ENCODE measurements at regions not wholly inside any gene's neighbourhood (a gene's known extent, or its start where the extent isn't known, plus 50 kb on each side); places are given as distances from the start of the nearest gene placed in this dataset.

GRCh38 chr14:29310757-29311156 is 544.2 kb downstream of the FOXG1 start:
- DNase-seq, result no peak
- in situ Hi-C loops (cut with MboI; ENCODE audit: low pct_unique_long_range_greater_than_20kb, low sequenced_read_pairs), result no loop called here

GRCh38 chr14:29311983-29312382 is 545.4 kb downstream of the FOXG1 start:
- in situ Hi-C loops (cut with MboI; ENCODE audit: low pct_unique_long_range_greater_than_20kb, low sequenced_read_pairs), result no loop called here
- no peak for DNase-seq

- no peak for DNase-seq
- in situ Hi-C loops (cut with MboI; ENCODE audit: low pct_unique_long_range_greater_than_20kb, low sequenced_read_pairs), result no loop called here
These were observed 550.3 kb downstream of the FOXG1 start for GRCh38 chr14:29316936-29317335.

GRCh38 chr14:29317423-29317822 is 550.8 kb downstream of the FOXG1 start:
- DNase-seq, result no peak
- in situ Hi-C loops (cut with MboI; ENCODE audit: low pct_unique_long_range_greater_than_20kb, low sequenced_read_pairs), result no loop called here

GRCh38 chr14:29320286-29320685 is 553.7 kb downstream of the FOXG1 start:
- DNase-seq, result no peak
- in situ Hi-C loops (cut with MboI; ENCODE audit: low pct_unique_long_range_greater_than_20kb, low sequenced_read_pairs), result no loop called here

- in situ Hi-C loops (cut with MboI; ENCODE audit: low pct_unique_long_range_greater_than_20kb, low sequenced_read_pairs), result no loop called here
- no peak for DNase-seq
These were observed 555.1 kb downstream of the FOXG1 start for GRCh38 chr14:29321646-29322045.

GRCh38 chr14:29339494-29340172 is 573.0 kb downstream of the FOXG1 start:
- in situ Hi-C loops (cut with MboI; ENCODE audit: low pct_unique_long_range_greater_than_20kb, low sequenced_read_pairs), result no loop called here
- no peak for DNase-seq

GRCh38 chr14:29348504-29348903 is 579.1 kb downstream of the PRKD1 start:
- DNase-seq, result no peak
- in situ Hi-C loops (cut with MboI; ENCODE audit: low pct_unique_long_range_greater_than_20kb, low sequenced_read_pairs), result no loop called here

- in situ Hi-C loops (cut with MboI; ENCODE audit: low pct_unique_long_range_greater_than_20kb, low sequenced_read_pairs), result no loop called here
- no peak for DNase-seq
These were observed 577.2 kb downstream of the PRKD1 start for GRCh38 chr14:29350496-29350895.

- in situ Hi-C loops (cut with MboI; ENCODE audit: low pct_unique_long_range_greater_than_20kb, low sequenced_read_pairs), result no loop called here
- DNase-seq, result no peak
These were observed 575.5 kb downstream of the PRKD1 start for GRCh38 chr14:29351996-29352705.

GRCh38 chr14:29352706-29353080 is 575.0 kb downstream of the PRKD1 start:
- no peak for DNase-seq

GRCh38 chr14:29353513-29353912 is 574.1 kb downstream of the PRKD1 start:
- DNase-seq, result no peak
- in situ Hi-C loops (cut with MboI; ENCODE audit: low pct_unique_long_range_greater_than_20kb, low sequenced_read_pairs), result no loop called here

More at GRCh38 chr14:29352706-29353080, 575.0 kb downstream of the PRKD1 start:
- in situ Hi-C loops (cut with MboI; ENCODE audit: low pct_unique_long_range_greater_than_20kb, low sequenced_read_pairs), result no loop called here

- in situ Hi-C loops (cut with MboI; ENCODE audit: low pct_unique_long_range_greater_than_20kb, low sequenced_read_pairs), result no loop called here
- no peak for DNase-seq
These were observed 573.2 kb downstream of the PRKD1 start for GRCh38 chr14:29354486-29354885.

- no peak for DNase-seq
- in situ Hi-C loops (cut with MboI; ENCODE audit: low pct_unique_long_range_greater_than_20kb, low sequenced_read_pairs), result no loop called here
These were observed 572.3 kb downstream of the PRKD1 start for GRCh38 chr14:29355331-29355730.

GRCh38 chr14:29355846-29356245 is 571.8 kb downstream of the PRKD1 start:
- no peak for DNase-seq
- in situ Hi-C loops (cut with MboI; ENCODE audit: low pct_unique_long_range_greater_than_20kb, low sequenced_read_pairs), result no loop called here

- in situ Hi-C loops (cut with MboI; ENCODE audit: low pct_unique_long_range_greater_than_20kb, low sequenced_read_pairs), result no loop called here
- no peak for DNase-seq
These were observed 567.0 kb downstream of the PRKD1 start for GRCh38 chr14:29360656-29361055.

GRCh38 chr14:29370024-29370423 is 557.6 kb downstream of the PRKD1 start:
- DNase-seq, result no peak
- in situ Hi-C loops (cut with MboI; ENCODE audit: low pct_unique_long_range_greater_than_20kb, low sequenced_read_pairs), result no loop called here

GRCh38 chr14:29376237-29376636 is 551.4 kb downstream of the PRKD1 start:
- in situ Hi-C loops (cut with MboI; ENCODE audit: low pct_unique_long_range_greater_than_20kb, low sequenced_read_pairs), result no loop called here
- no peak for DNase-seq

GRCh38 chr14:29380826-29381225 is 546.8 kb downstream of the PRKD1 start:
- in situ Hi-C loops (cut with MboI; ENCODE audit: low pct_unique_long_range_greater_than_20kb, low sequenced_read_pairs), result no loop called here
- DNase-seq, result no peak

GRCh38 chr14:29388571-29388970 is 539.1 kb downstream of the PRKD1 start:
- in situ Hi-C loops (cut with MboI; ENCODE audit: low pct_unique_long_range_greater_than_20kb, low sequenced_read_pairs), result no loop called here
- no peak for DNase-seq
